ENCODE measurements at regions not wholly inside any gene's neighbourhood (a gene's known extent, or its start where the extent isn't known, plus 50 kb on each side); places are given as distances from the start of the nearest gene placed in this dataset.

GRCh38 chr6:44531442-44532015 is 144.0 kb downstream of the CDC5L start:
- ATAC-seq: no peak
- DNase-seq (ENCODE audit: low spot score): no peak
- no peaks in the 10 kb centered on the region; the same call in 1 of the 2 replicates for H3K27me3 Mint-ChIP-seq (ENCODE audit: low read depth)
- no peak overlapping the region; the same call in 1 of the 2 replicates for H3K27ac Mint-ChIP-seq
- peaks cover 20% of the 10 kb centered on the region for H3K4me1 Mint-ChIP-seq
- H3K9me3 Mint-ChIP-seq: peaks cover 3% of the 10 kb centered on the region; the same call in 1 of the 2 replicates
- no peaks in the 10 kb centered on the region for H3K36me3 Mint-ChIP-seq
- CTCF ChIA-PET: interaction anchor here (2.4 kb wide), 1 partner anchor 56 kb away, joined by 10 read pairs; no protein-coding TSS in a partner anchor
- POLR2A ChIA-PET: no interaction called here
- no peak overlapping the region for H3K4me3 Mint-ChIP-seq
- TF ChIP-seq CREM (CRISPR knock-in tag; IDR thresholded peaks at IDR 0.05) (no peak), RORB (CRISPR knock-in tag; IDR thresholded peaks at IDR 0.05) (no peak), NFYB (CRISPR knock-in tag; conservative IDR thresholded peaks at IDR 0.05; ENCODE audit: low read depth) (no peak), GABPB1 (CRISPR knock-in tag; IDR thresholded peaks at IDR 0.05) (no peak), ZNF532 (CRISPR knock-in tag; IDR thresholded peaks at IDR 0.05; ENCODE audit: borderline replicate concordance) (no peak), FOXP4 (CRISPR knock-in tag; IDR thresholded peaks at IDR 0.05) (no peak), NFE2L1 (CRISPR knock-in tag; IDR thresholded peaks at IDR 0.05) (no peak), USF1 (CRISPR knock-in tag; IDR thresholded peaks at IDR 0.05) (no peak), SMAD4 (CRISPR knock-in tag; IDR thresholded peaks at IDR 0.05) (no peak), RELA (CRISPR knock-in tag; IDR thresholded peaks at IDR 0.05; ENCODE audit: borderline replicate concordance) (no peak), ZNF138 (CRISPR knock-in tag; conservative IDR thresholded peaks at IDR 0.05) (no peak), PREB (CRISPR knock-in tag; IDR thresholded peaks at IDR 0.05; ENCODE audit: borderline replicate concordance) (no peak), ZNF423 (CRISPR knock-in tag; IDR thresholded peaks at IDR 0.05) (no peak)

- no peaks in the 10 kb centered on the region for H3K36me3 Mint-ChIP-seq
- ATAC-seq (no peak), DNase-seq (ENCODE audit: low spot score) (no peak)
- ChIA-PET CTCF (interaction anchor here (1.1 to 2.4 kb wide), 2 partner anchors 58 to 60 kb away, joined by 3 to 10 read pairs; no protein-coding TSS in a partner anchor), POLR2A (no interaction called here)
- no peak overlapping the region for H3K27ac Mint-ChIP-seq
- no peaks in the 10 kb centered on the region; the same call in 1 of the 2 replicates for H3K27me3 Mint-ChIP-seq (ENCODE audit: low read depth)
- TF ChIP-seq ZNF425 (CRISPR knock-in tag; conservative IDR thresholded peaks at IDR 0.05) (no peak), IRF2 (CRISPR knock-in tag; IDR thresholded peaks at IDR 0.05; ENCODE audit: borderline replicate concordance, low read depth) (no peak), ZNF121 (CRISPR knock-in tag; IDR thresholded peaks at IDR 0.05) (no peak)
- H3K4me1 Mint-ChIP-seq: peaks cover 15% of the 10 kb centered on the region
- H3K4me3 Mint-ChIP-seq: no peak overlapping the region
- peaks cover 3% of the 10 kb centered on the region; the same call in 1 of the 2 replicates for H3K9me3 Mint-ChIP-seq
Measured at GRCh38 chr6:44533421-44533820, 145.9 kb downstream of the CDC5L start.
